Activated T-cell treated with anti-CD3 and anti-CD28 coated beads for 4 hours (primary cell): ENCODE measurements at regions not wholly inside any gene's neighbourhood (a gene's known extent, or its start where the extent isn't known, plus 50 kb on each side); places are given as distances from the start of the nearest gene placed in this dataset.

Experiments used
- DNase-seq: peaks from one replicate; pipeline ENCODE4 v3.0.0-alpha.2; 2020

DNA sequence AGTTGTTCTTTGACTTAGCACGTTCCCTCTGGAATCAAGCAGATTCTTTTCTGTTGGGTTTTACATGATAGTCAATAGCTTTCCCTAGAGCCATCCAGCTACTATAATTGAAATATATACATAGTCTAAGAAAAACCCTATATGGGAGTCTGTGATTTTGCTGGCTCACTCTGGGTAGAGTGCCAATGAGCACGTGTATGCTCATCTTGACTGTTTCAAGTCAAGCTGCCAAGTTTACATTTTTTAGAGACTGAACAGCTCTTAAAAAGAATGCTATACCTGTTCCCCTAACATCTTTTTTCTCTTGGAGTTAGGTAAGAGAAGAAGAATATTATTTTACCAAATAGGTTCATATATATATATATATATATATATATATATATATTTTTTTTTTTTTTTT is 182.8 kb upstream of the NRIP1 start:
- DNase-seq = no peak

DNA sequence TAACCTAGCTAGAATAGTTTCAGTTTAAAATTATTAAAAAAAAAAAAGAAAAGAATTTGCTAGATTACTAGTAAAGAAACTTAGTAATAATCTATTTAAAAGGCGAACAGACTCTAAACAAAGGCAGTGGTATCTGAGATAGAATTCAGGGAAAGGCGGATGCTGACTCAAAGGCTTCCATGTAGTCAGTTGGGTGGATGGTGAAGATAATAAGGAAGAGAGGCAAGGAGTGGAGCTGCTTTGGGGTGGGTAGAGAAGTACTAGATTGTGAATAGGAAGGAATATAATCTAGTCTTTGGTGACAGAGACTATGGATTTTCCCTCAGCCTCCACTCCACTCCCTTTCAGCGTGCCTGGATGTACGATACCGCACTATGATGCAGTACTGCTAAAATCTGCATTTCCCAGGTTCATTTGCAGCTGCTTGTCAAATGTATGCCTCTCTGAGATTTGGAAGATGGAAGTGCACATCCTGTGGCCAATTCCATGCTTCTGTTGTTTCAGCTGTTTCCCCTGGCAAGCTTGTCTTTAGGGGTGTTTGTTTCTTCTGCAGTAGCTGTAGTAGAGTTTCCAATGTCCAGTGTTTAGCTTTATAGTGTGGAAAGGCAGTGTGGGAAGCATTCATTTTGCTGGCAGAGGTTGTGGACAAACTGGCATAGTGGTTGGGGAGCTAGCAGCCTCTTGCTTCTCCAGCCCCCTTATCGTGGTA is 184.6 kb upstream of the NRIP1 start:
- no peak for DNase-seq

- DNase-seq = no peak
Observed at GRCh38 chr21:15250384-15250783, 185.6 kb upstream of the NRIP1 start.

GRCh38 chr21:15252431-15252830 is 187.6 kb upstream of the NRIP1 start:
- no peak for DNase-seq

GRCh38 chr21:15254111-15254510 is 189.3 kb upstream of the NRIP1 start:
- DNase-seq = no peak

GRCh38 chr21:15255261-15255660 is 190.5 kb upstream of the NRIP1 start:
- no peak for DNase-seq

DNA sequence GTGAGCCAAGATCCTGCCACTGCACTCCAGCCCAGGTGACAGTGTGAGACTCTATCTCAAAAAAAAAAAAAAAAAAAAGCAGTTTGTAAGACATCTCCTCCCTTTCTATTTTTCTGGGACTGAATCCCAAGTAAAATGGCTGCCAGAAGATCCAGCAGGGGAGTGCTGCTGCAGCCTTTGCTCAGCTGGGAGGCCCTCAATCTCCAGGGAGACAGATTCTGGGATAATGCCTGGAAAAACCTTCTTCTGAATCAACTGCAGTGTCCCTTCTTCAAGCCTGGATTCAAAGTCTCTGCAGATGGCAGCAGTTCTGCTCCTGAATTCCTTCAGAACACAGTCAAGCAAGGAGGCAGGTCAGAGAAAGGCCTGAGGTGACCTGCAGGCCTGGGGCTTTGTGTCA is 191.0 kb upstream of the NRIP1 start:
- no peak for DNase-seq

DNA sequence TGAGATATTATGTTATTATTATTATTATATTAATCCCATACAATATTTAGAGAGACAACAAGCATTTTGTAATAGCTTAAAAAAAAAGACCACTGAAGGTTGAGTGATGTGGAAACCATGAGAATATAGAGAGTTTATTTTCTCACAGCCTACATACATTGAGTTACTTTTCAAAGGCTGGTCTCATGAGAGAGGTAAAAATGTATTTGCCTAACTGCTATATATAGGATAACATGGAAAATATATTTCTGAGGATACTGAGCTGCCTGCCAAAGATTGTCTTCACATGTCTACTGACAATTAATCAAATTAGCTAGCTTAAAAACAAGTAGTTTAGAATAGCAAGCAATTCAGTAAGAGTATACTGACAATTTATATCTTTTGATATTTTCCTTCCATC is 192.2 kb upstream of the NRIP1 start:
- DNase-seq = no peak

DNA sequence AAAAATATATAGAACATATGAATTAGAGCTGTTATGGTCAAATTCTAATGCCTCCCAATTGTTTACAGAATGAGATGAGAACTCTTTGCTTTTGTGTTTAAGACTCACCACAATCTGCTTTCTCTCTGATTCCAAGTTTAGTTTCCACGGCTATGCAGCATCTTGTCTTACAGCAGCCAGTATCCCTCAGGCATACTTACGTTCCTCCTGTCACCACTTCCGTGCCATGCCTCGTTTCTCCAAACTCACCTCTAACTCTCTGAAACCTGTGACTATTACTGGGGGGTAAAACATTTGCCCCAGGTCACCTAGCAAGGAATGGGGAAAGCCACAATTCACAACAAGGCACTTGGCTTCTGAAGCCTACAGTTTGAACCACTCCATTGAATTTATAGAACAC is 192.8 kb upstream of the NRIP1 start:
- no peak for DNase-seq

DNA sequence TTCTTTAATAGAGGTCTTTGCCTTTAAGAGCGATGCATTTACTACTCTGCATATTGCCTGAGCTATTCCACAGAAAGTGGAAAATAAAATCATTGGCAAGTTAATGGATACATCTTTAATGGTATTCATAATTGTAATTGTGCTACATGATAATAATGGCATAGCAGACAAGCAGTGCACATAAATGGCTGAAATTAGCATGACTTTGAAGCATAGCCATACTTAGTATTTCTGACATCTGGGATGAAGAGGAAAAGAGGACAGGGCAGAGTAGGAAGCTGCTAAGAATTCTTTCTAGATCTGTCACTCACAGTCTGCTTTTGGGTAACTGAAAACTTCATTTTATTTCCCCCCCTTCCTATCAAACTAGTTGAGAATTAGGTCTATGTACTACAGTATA is 195.0 kb upstream of the NRIP1 start:
- no peak for DNase-seq

DNA sequence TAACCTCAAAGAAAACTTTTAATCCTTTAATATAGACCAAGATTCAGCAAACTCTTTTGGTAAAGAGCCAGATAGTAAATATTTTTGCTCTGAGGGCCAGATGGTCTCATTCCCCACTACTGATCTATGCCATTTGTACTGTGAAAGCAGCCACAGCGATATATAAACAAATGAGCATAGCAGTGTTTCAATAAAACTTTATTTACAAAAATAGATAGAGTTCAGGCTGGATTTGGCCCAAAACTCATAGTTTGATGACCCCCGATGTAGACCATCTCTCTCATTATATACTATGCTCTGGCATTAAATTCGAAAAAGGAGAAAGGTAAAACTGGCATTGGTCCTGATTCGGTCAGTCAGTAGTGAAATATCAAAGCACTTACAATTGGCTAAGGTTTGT is 195.8 kb upstream of the NRIP1 start:
- DNase-seq = no peak

DNA sequence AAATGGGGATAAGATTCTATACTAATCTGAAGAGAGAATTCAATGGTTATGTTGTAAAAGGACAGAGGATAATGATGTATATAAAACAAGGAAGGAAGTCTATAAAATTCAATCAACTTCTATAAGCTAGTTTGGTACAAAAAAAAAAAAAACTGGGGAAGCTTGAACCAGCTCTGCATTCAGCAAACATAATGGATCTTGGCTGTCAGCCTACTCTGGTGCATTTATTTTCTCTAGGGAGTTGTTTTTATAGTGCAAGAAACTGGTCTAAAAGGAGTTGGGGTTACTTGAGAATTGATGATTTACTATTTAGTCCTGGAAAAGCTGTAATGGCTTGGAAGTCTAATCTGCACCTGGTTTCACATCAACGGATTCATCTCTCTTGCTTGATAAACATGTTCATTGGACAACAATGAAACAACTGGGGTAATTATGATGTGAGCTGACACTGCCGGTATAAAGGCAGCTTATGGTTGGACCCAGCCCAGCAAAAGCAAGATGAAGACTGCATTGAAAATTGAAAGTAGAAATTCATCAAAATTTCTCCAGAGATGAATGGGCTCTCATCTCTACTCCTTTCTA is 199.4 kb upstream of the NRIP1 start:
- no peak for DNase-seq

- DNase-seq = no peak
Observed at GRCh38 chr21:15272171-15272570, 207.4 kb upstream of the NRIP1 start.

DNA sequence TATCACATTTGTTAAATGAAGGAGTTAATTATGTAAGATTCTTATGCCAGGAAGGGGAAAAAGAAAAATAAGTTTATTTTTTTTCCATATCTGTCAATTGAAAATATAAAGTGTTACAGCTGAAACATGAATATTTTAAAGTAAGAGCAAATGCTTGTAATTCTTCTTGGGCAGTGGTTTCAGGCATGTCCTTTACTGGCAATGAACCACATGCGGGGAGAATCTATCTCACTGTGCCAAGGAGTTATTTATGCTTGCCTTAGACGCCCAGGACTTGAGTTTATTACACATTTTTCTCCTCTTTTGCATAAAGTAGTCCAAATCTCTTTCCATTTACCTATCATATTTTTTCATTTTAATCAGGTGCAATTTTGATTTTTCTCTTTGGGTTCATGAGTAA is 207.8 kb upstream of the NRIP1 start:
- DNase-seq = no peak

- no peak for DNase-seq
Observed at GRCh38 chr21:15273244-15273643, 208.4 kb upstream of the NRIP1 start.

- DNase-seq = no peak
Observed at GRCh38 chr21:15274701-15275485, 210.1 kb upstream of the NRIP1 start.

DNA sequence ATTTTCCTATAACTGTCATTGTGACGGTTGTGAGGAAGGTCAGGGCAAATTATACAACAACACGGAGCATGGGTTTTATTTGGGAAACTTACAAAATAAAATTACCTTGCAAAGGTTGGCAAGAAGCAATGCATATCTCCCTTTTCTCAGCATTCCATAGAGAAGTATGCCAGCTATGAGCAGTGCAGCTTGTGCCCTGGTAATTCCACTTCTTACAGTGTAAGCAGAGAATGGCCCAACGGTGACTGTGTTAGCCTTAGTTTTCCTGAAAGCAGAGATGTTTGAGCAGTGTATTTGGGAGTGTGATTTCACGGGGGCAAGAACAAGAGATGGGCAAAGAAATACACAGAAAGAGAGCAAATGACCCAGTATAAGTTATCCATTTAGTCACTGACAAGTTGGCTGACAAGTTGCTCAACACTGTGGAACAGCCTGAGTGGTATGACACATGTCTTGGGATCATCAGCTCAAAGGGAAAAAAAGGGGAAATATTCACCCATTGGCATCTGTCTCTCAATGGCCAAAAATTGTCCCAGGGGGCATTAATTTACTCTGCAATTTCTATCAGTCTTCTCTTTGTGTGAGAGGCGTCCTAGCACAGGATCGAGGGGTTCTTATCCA is 210.9 kb upstream of the NRIP1 start:
- no peak for DNase-seq

GRCh38 chr21:15276243-15276642 is 211.4 kb upstream of the NRIP1 start:
- no peak for DNase-seq

- no peak for DNase-seq
Observed at GRCh38 chr21:15277466-15277865, 212.7 kb upstream of the NRIP1 start.

GRCh38 chr21:15278279-15278678 is 213.5 kb upstream of the NRIP1 start:
- DNase-seq = no peak

DNA sequence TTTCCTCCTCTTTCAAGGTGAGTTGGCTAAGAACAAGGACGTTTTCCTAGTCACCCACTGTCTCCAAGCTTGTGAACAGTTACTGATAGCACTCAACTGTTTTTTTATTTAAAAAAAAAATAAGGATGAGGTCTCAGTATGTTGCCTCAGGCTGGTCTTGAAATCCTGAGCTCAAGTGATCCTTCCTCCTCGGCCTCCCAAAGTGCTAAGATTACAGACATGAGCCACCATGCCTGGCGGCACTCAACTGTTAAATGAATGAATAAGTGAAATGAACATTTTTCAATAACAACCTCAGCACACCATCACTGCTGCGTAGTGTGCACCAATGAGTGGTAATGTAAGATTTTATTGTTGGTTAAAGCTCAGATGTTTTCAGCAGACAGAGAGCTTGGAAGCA is 214.1 kb upstream of the NRIP1 start:
- DNase-seq = no peak

DNA sequence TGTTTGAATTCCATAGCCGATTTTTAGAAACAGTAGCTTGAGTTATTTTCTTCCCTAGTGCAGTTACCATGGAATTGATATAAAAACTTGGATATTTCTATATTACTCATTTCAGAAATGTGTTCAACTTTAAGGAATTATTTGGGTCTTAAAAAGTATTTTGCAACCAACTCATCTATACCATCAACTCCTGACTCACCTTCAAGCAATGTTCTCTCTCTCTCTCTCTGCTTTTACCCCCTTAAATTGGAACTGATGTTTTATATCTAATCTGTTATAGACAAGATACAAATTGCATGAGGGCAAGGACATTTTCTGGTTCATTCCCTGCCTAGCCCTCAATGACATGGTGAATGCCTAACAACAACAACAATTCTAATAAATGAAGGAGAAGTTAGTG is 214.7 kb upstream of the NRIP1 start:
- no peak for DNase-seq

- DNase-seq = no peak
Observed at GRCh38 chr21:15281714-15282113, 216.9 kb upstream of the NRIP1 start.

DNA sequence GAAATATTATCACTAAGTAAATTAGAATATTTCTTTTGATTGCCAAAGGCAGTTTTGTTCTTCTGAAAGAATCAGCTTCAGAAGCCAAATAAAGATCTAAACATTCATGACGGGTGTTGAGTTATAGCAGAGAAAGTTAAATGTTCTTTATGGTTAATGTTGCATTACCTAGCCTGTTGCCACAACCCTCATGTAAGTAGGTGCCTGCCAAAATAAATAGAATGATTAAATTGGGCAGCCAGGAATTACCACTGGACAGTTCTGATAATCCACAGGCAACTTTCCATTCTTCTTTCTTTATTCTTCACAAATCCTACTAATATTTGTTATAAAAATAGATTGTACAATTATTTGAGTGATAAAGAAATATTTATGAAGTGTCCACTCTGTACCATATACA is 217.9 kb upstream of the NRIP1 start:
- DNase-seq = no peak
